Neural cell (in vitro differentiated cells): ENCODE measurements at regions not wholly inside any gene's neighbourhood (a gene's known extent, or its start where the extent isn't known, plus 50 kb on each side); places are given as distances from the start of the nearest gene placed in this dataset.

Experiments used
- CTCF ChIP-seq: fragments of 450-650 bp; IDR thresholded peaks from 2 replicates; pipeline ENCODE4 v1.5.1; 2014; ENCODE audit warnings: antibody characterized with exemption, mild to moderate bottlenecking, moderate library complexity; ENCODE audit not compliant: poor library complexity, severe bottlenecking
- EP300 ChIP-seq: fragments of 450-650 bp; conservative IDR thresholded peaks from 2 replicates; pipeline ENCODE4 v1.6.1; 2014; ENCODE audit warnings: antibody characterized with exemption, mild to moderate bottlenecking, moderate library complexity; ENCODE audit not compliant: poor library complexity, severe bottlenecking
- EZH2 ChIP-seq: fragments of 200-600, 300-800 bp; shearing (Covaris generic), sonication (generic); IDR thresholded peaks from 2 replicates; pipeline ENCODE4 v1.6.1; 2014; ENCODE audit warnings: antibody characterized with exemption, low read length, borderline replicate concordance, mild to moderate bottlenecking; ENCODE audit not compliant: insufficient read depth, poor library complexity, severe bottlenecking
- MXI1 ChIP-seq: fragments of 450-650 bp; conservative IDR thresholded peaks from 2 replicates; pipeline ENCODE4 v1.6.1; 2014; ENCODE audit warnings: antibody characterized with exemption, mild to moderate bottlenecking; ENCODE audit not compliant: poor library complexity, severe bottlenecking
- POLR2AphosphoS5 ChIP-seq: IDR thresholded peaks from 2 replicates; pipeline ENCODE4 v1.6.1; 2012
- RAD21 ChIP-seq: fragments of 450-650 bp; conservative IDR thresholded peaks from 2 replicates; pipeline ENCODE4 v1.6.1; 2014; ENCODE audit warnings: antibody characterized with exemption, mild to moderate bottlenecking, moderate library complexity
- REST ChIP-seq: IDR thresholded peaks from 2 replicates; pipeline ENCODE4 v1.6.1; 2012; ENCODE audit warnings: borderline replicate concordance
- SMC3 ChIP-seq: fragments of 450-650 bp; conservative IDR thresholded peaks from 2 replicates; pipeline ENCODE4 v1.6.1; 2014; ENCODE audit warnings: antibody characterized with exemption, mild to moderate bottlenecking, moderate library complexity; ENCODE audit not compliant: poor library complexity

GRCh38 chr15:52994290-52994689 is 204.2 kb upstream of the ONECUT1 start:
- no peak for TF ChIP-seq EP300
- TF ChIP-seq CTCF, result no peak
- TF ChIP-seq REST, result no peak
- no peak for TF ChIP-seq POLR2AphosphoS5
- no peak for TF ChIP-seq RAD21
- TF ChIP-seq SMC3, result no peak
- TF ChIP-seq EZH2, result no peak
- TF ChIP-seq MXI1, result no peak
